GM13977 (cell line): ENCODE measurements at regions not wholly inside any gene's neighbourhood (a gene's known extent, or its start where the extent isn't known, plus 50 kb on each side); places are given as distances from the start of the nearest gene placed in this dataset.
"Not testable (repeated sequence)": the region's sequence is repeated elsewhere in the genome, so short reads cannot be mapped to it uniquely, and the experiment has no call there.

Experiments
- DNase-seq: peaks from one replicate; pipeline ENCODE4 v3.0.0; 2012; ENCODE audit warnings: low spot score
- in situ Hi-C: fragments of 300-500 bp; cut with MboI; formaldehyde crosslinking; loops from one replicate; pipeline ENCODE4 v1.12.0; 2022; ENCODE audit warnings: low sequenced_read_pairs, low pct_unique_long_range_greater_than_20kb, mixed read lengths, inconsistent platforms; ENCODE audit not compliant: unreplicated experiment
- TF ChIP-seq, protein P1 (sequence below): IDR thresholded peaks from 2 replicates; pipeline ENCODE4 v1.5.1; 2012; ENCODE audit warnings: mild to moderate bottlenecking, control low read depth; ENCODE audit not compliant: insufficient read depth; ENCODE audit errors: extremely low read depth, missing control alignments

DNA sequence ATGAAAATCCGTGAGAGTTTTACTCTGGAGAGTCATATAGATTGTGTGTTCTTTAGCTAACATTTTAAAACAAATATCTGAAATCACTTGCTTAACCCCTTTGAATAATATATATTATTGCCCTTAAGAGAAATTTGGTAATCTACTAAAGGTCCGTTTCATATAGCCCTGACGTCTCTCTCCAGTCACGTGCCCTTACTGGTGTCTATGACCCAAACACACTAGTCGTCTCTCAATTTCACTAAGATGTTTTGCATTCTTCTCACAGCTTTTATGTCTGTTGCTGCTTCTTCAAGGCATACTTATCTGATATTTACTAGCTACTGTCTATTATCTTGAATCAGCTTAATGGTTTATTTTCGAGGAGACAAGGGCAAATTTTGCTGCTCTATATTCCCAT lies 409.9 kb downstream of the KCNJ18 start:
- TF ChIP-seq, protein P1, sequence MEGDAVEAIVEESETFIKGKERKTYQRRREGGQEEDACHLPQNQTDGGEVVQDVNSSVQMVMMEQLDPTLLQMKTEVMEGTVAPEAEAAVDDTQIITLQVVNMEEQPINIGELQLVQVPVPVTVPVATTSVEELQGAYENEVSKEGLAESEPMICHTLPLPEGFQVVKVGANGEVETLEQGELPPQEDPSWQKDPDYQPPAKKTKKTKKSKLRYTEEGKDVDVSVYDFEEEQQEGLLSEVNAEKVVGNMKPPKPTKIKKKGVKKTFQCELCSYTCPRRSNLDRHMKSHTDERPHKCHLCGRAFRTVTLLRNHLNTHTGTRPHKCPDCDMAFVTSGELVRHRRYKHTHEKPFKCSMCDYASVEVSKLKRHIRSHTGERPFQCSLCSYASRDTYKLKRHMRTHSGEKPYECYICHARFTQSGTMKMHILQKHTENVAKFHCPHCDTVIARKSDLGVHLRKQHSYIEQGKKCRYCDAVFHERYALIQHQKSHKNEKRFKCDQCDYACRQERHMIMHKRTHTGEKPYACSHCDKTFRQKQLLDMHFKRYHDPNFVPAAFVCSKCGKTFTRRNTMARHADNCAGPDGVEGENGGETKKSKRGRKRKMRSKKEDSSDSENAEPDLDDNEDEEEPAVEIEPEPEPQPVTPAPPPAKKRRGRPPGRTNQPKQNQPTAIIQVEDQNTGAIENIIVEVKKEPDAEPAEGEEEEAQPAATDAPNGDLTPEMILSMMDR, result no peak
- no peak for DNase-seq
- in situ Hi-C loops, result no loop called here

DNA sequence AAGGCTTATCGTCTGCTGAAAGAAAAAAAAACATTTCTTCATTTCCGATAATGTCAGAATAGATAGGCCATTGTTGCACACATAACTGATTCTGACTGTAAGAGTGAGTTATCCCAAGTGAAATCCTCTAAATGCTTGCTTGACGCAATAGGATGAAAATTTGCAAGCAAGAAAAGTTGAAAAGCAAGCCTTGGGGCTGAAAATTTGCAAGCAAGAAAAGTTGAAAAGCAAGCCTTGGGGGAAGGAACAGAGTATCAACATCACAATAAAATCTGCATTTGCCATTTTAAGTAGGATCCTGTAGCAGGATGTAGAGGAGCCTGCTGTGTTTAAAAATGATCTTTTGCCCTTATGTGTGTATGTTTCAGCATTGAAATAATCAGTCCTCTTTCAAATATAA lies 424.4 kb downstream of the KCNJ18 start:
- in situ Hi-C loops, DNase-seq: not testable (repeated sequence)

DNA sequence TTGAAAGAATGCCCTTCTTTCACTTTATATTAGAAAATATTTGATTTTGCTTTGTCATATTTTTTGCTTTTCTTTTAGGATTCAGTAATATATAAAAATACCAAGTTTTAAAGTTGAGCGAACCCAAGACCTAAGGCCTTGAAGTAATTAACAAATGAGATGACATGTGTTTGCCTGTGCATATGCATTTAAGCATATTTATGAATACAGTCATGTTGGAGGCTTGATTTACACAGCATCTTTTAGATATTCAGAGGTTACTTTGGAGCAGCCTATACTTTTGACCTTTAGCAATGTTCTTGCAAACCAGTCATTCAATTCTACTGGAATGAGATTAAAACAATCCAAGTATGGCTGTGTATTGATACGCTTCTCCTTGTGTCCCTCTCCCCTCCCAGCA lies 425.1 kb downstream of the KCNJ18 start:
- in situ Hi-C loops, DNase-seq: not testable (repeated sequence)

DNA sequence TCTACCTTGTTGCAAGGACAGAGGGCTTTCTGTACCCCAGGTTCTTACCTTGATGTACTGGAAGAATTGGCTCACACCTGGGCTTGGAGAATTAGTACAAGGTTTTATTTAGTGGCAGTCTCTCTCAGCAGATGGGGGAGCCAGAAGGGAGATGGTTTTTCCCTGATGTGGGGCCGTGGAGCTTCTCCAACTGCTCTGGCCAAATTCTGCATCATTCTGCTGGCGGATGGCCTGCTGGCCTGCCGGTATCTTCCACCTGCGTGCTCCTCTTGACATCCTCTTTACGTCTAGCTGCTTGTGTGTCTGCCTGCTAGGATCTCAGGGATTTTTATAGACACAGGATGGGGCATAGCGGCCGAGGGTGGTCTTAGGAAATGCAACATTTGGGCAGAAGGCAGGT lies 426.7 kb downstream of the KCNJ18 start:
- in situ Hi-C loops, DNase-seq: not testable (repeated sequence)

DNA sequence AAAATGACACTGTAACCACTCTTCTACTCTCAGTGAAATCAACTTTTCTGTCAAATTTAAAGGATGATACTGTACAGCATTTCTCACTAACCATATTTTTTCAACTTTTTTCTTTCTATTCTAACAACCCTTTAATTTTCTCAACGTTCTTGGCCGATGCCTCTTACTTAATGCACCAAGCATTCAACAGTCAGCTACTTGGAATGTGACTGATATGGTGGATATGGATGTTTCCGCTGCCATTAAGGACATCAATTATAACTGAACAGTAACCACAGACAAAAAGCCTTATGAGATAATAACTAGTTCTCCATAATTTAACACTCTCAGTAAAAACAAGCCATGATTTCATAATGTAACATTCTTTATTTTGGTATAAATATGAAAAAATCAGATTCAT lies 427.4 kb downstream of the KCNJ18 start:
- DNase-seq, in situ Hi-C loops: not testable (repeated sequence)

DNA sequence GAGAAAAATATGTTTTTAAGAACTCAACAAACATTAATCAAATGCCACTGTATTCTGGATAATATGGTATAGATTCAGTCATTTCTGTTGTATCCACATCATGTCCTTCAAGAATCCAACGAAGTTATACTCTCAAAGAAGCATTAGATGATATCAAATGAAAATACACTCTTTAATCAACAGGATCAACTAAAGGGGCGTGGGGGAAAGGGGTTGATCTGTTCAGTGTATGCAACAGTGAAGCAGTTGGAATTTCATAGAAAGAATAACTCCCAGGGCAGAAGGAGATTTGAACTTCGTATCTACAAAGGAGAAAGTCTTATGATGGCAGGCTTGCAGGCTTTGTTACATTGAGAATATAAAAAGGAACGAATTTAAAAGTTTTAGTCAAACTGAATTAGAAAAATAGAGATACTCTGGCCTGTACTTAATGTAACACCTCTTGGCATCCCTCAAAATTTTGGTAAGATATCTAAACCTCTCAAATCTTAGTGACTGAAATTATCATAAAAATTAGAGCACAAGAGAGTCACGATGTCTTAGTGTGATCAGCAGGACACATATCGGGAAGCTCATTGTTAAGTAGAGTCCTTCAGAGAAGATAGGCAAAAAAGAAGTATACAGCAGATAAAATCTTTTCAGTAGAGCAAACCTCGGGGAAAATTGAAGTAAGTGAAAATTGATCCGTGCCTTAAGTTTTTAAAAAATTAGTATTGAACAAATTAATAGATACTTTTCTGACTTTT lies 431.4 kb downstream of the KCNJ18 start:
- in situ Hi-C loops, result no loop called here
- DNase-seq, result no peak
- TF ChIP-seq, protein P1, result no peak

DNA sequence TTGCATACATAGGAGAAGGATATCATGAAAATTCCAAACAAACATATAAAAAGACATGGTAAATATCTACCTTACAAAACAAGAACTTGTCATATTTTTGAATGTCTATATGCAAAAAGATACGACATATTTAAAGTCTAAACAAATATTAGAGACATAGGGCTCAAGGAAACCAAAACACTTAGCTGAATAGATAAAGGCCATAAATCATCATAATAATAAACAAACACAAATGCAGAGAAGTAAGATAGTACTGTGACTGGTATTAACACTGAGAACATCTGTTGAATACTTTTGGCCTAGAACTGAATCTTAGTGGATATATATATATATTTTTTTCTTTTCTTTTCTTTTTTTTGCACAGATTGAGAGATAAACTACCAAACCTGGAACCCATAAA lies 435.8 kb downstream of the KCNJ18 start:
- TF ChIP-seq, protein P1, result no peak
- in situ Hi-C loops, result no loop called here

DNA sequence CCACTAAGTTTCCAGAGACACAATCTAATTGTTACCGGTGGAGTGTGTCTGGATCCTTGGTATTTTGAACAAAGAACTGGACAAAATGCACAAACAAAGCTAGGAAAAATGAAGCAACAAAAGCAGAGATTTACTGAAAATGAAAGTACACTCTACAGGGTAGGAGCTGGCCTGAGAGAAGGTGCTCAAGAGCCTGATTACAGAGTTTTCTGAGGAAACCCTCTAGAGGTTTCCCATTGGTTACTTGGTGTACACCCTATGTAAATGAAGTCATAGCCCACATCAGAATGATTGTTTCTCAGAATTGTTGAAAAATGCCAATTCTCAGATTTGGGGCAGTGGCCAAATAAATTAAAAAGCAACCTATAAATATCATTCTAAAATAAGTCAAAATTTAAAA lies 436.4 kb downstream of the KCNJ18 start:
- in situ Hi-C loops, result no loop called here
- no peak for DNase-seq
- TF ChIP-seq, protein P1, result no peak

More for the DNA sequence above, 435.8 kb downstream of the KCNJ18 start:
- no peak for DNase-seq

DNA sequence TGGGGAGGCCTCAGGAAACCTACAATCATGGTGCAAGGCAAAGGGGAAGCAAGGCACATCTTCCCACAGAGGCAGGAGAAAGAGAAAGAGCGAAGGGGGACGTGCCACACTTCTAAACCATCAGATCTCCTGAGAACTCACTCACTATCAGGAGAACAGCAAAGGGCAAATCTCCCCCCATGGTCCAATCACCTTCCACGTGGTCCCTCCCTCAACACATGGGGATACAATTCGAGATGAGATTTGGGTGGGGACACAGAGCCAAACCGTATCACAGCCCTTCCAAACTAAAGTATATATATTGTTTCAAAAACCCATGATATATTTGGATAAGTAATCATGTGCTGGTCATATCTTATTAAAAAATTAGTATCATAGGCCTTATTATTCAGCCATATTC lies 437.6 kb downstream of the KCNJ18 start:
- DNase-seq, in situ Hi-C loops: not testable (repeated sequence)

DNA sequence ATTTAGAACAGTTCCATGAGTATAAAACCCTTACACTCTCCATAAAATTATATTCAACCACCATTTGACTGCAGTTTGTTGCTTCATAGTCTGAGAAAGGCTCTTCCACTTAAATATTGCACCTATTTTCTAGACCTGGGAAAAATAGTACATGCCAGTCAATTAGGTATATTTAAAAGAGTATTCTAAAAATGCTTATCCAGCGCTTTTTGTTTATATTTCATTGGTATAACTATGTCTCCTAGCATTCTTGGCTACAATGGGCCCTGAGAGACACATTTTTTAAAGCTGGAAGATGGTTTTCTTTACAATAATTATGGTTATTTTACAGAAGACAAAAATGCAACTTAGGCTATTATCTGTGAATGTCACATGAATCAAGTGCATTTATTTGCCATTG lies 439.4 kb downstream of the KCNJ18 start:
- TF ChIP-seq, protein P1, result no peak
- in situ Hi-C loops, result no loop called here
- no peak for DNase-seq
